Esophagus muscularis mucosa (tissue), 4 donors: ENCODE measurements at regions not wholly inside any gene's neighbourhood (a gene's known extent, or its start where the extent isn't known, plus 50 kb on each side); places are given as distances from the start of the nearest gene placed in this dataset.

Experiments
- CTCF ChIP-seq, 3 experiments: fragments of 200-600 bp in 2 of 3; fragments of 450-650 bp in 1 of 3; sonication (generic) in 2 of 3; IDR thresholded peaks; one replicate each; pipeline ENCODE4 v1.5.1; 2017 to 2019; ENCODE audit warnings: antibody characterized with exemption in 3 of 3, mild to moderate bottlenecking in 2 of 3, moderate library complexity in 1 of 3
- EP300 ChIP-seq: sonication (generic); formaldehyde crosslinking; IDR thresholded peaks from one replicate; pipeline ENCODE4 v1.6.1; 2017; ENCODE audit warnings: antibody characterized with exemption
- POLR2A ChIP-seq: fragments of 450-650 bp; IDR thresholded peaks from one replicate; pipeline ENCODE4 v1.6.1; 2017; ENCODE audit warnings: antibody characterized with exemption, moderate library complexity, mild to moderate bottlenecking, low read depth
- POLR2AphosphoS5 ChIP-seq, 2 donors: sonication (generic); formaldehyde crosslinking; IDR thresholded peaks; one replicate each; pipeline ENCODE4 v1.6.1; 2017; ENCODE audit warnings: antibody characterized with exemption in 2 of 2

DNA sequence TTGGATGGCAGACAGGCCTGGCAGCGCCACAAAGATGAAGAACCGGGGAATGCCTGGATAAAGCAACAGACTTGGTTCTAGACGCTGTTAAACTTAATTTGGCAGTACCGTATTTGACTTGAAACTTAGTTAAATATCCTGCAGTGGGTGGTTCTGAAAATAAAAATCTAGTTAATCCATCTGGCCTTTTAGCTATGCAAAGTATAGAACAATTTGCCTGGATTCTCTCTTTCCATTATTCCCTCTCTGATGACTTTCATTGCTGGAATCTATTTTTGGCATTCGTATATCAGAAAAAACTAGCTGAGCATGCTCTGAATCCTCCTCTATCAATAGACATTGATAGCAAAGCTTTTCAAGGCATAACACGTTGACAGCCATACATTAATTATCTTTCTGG is 203.6 kb downstream of the MACC1 start:
- TF ChIP-seq POLR2A (no peak), CTCF (IDR thresholded peaks at IDR 0.05) (no peak), POLR2AphosphoS5 (IDR thresholded peaks at IDR 0.05) (no peak), EP300 (no peak)
